Activated naive CD8-positive, alpha-beta T cell (primary cell): ENCODE measurements at regions not wholly inside any gene's neighbourhood (a gene's known extent, or its start where the extent isn't known, plus 50 kb on each side); places are given as distances from the start of the nearest gene placed in this dataset.
"Not testable (repeated sequence)": the region's sequence is repeated elsewhere in the genome, so short reads cannot be mapped to it uniquely, and the experiment has no call there.

Source experiments
- H3K27ac Mint-ChIP-seq: one replicate; pipeline ENCODE4 v1.8.0; 2021; ENCODE audit warnings: mixed read lengths
- H3K27me3 Mint-ChIP-seq: one replicate; pipeline ENCODE4 v1.8.0; 2021; ENCODE audit warnings: mixed read lengths
- H3K36me3 Mint-ChIP-seq: one replicate; pipeline ENCODE4 v1.8.0; 2021; ENCODE audit warnings: mixed read lengths
- H3K4me1 Mint-ChIP-seq: one replicate; pipeline ENCODE4 v1.8.0; 2021; ENCODE audit warnings: low read depth, mixed read lengths
- H3K4me3 Mint-ChIP-seq: one replicate; pipeline ENCODE4 v1.8.0; 2021; ENCODE audit warnings: mild to moderate bottlenecking, mixed read lengths
- H3K9me3 Mint-ChIP-seq: one replicate; pipeline ENCODE4 v1.8.0; 2021; ENCODE audit warnings: low read depth, mixed read lengths

GRCh38 chr20:17891131-17891530, 77.5 kb downstream of the SNX5 start:
- H3K27ac Mint-ChIP-seq, H3K9me3 Mint-ChIP-seq, H3K4me1 Mint-ChIP-seq, H3K4me3 Mint-ChIP-seq, H3K36me3 Mint-ChIP-seq: not testable (repeated sequence)
- peaks cover 23% of the 10 kb centered on the region for H3K27me3 Mint-ChIP-seq

- Mint-ChIP-seq H3K36me3 (peaks cover 2% of the 10 kb centered on the region), H3K27ac (no peak overlapping the region), H3K4me3 (no peak overlapping the region), H3K9me3 (peaks cover 8% of the 10 kb centered on the region), H3K27me3 (peaks cover 18% of the 10 kb centered on the region), H3K4me1 (peaks cover under 1% of the 10 kb centered on the region)
Measured at GRCh38 chr20:17890330-17890729, 78.3 kb downstream of the SNX5 start.

GRCh38 chr20:17889226-17889625, 79.4 kb downstream of the SNX5 start:
- Mint-ChIP-seq H3K4me1 (no peaks in the 10 kb centered on the region), H3K36me3 (peaks cover 2% of the 10 kb centered on the region), H3K27me3 (peaks cover 19% of the 10 kb centered on the region), H3K27ac (no peak overlapping the region), H3K4me3 (no peak overlapping the region), H3K9me3 (peaks cover 8% of the 10 kb centered on the region)

GRCh38 chr20:17888044-17888443, 80.5 kb downstream of the SNX5 start:
- H3K36me3 Mint-ChIP-seq: peaks cover 2% of the 10 kb centered on the region
- no peak overlapping the region for H3K27ac Mint-ChIP-seq
- H3K4me1 Mint-ChIP-seq: no peaks in the 10 kb centered on the region
- peaks cover 22% of the 10 kb centered on the region for H3K27me3 Mint-ChIP-seq
- peaks cover 8% of the 10 kb centered on the region for H3K9me3 Mint-ChIP-seq
- H3K4me3 Mint-ChIP-seq: no peak overlapping the region

- H3K4me1 Mint-ChIP-seq: no peaks in the 10 kb centered on the region
- peaks cover 18% of the 10 kb centered on the region for H3K27me3 Mint-ChIP-seq
- peaks cover 2% of the 10 kb centered on the region for H3K36me3 Mint-ChIP-seq
- H3K9me3 Mint-ChIP-seq: peaks cover 8% of the 10 kb centered on the region
- H3K27ac Mint-ChIP-seq: no peak overlapping the region
- H3K4me3 Mint-ChIP-seq: no peak overlapping the region
Measured at GRCh38 chr20:17887331-17888030, 81.1 kb downstream of the SNX5 start.

GRCh38 chr20:17885544-17885943, 83.0 kb downstream of the SNX5 start:
- no peak overlapping the region for H3K27ac Mint-ChIP-seq
- H3K9me3 Mint-ChIP-seq: peaks cover 8% of the 10 kb centered on the region
- peaks cover 2% of the 10 kb centered on the region for H3K36me3 Mint-ChIP-seq
- H3K4me3 Mint-ChIP-seq: no peak overlapping the region
- no peaks in the 10 kb centered on the region for H3K4me1 Mint-ChIP-seq
- peaks cover 12% of the 10 kb centered on the region for H3K27me3 Mint-ChIP-seq

- Mint-ChIP-seq H3K9me3 (peaks cover 4% of the 10 kb centered on the region), H3K4me1 (no peaks in the 10 kb centered on the region), H3K4me3 (no peak overlapping the region), H3K36me3 (peaks cover 2% of the 10 kb centered on the region), H3K27me3 (peaks cover 10% of the 10 kb centered on the region), H3K27ac (no peak overlapping the region)
Measured at GRCh38 chr20:17885076-17885475, 83.5 kb downstream of the SNX5 start.

- Mint-ChIP-seq H3K4me1 (no peaks in the 10 kb centered on the region), H3K27ac (no peak overlapping the region), H3K4me3 (no peak overlapping the region), H3K36me3 (peaks cover 1% of the 10 kb centered on the region), H3K9me3 (peaks cover 2% of the 10 kb centered on the region), H3K27me3 (peaks cover 10% of the 10 kb centered on the region)
Measured at GRCh38 chr20:17884307-17885003, 84.1 kb downstream of the SNX5 start.

GRCh38 chr20:17883592-17884306, 84.8 kb downstream of the SNX5 start:
- Mint-ChIP-seq H3K4me3 (no peak overlapping the region), H3K36me3 (no peaks in the 10 kb centered on the region), H3K27ac (no peak overlapping the region), H3K27me3 (peaks cover 7% of the 10 kb centered on the region), H3K9me3 (no peaks in the 10 kb centered on the region), H3K4me1 (peaks cover 5% of the 10 kb centered on the region)

- Mint-ChIP-seq H3K27ac (no peak overlapping the region), H3K4me1 (peaks cover 10% of the 10 kb centered on the region), H3K36me3 (no peaks in the 10 kb centered on the region), H3K9me3 (no peaks in the 10 kb centered on the region), H3K27me3 (peaks cover 5% of the 10 kb centered on the region), H3K4me3 (no peak overlapping the region)
Measured at GRCh38 chr20:17882834-17883591, 85.6 kb downstream of the SNX5 start.

GRCh38 chr20:17882065-17882833, 86.3 kb downstream of the SNX5 start:
- no peak overlapping the region for H3K27ac Mint-ChIP-seq
- peaks cover 5% of the 10 kb centered on the region for H3K27me3 Mint-ChIP-seq
- H3K9me3 Mint-ChIP-seq: no peaks in the 10 kb centered on the region
- no peak overlapping the region for H3K4me3 Mint-ChIP-seq
- peaks cover 10% of the 10 kb centered on the region for H3K4me1 Mint-ChIP-seq
- H3K36me3 Mint-ChIP-seq: no peaks in the 10 kb centered on the region

GRCh38 chr20:17881741-17882064, 86.9 kb downstream of the SNX5 start:
- Mint-ChIP-seq H3K4me3 (no peak overlapping the region), H3K4me1 (peaks cover 10% of the 10 kb centered on the region), H3K36me3 (no peaks in the 10 kb centered on the region), H3K9me3 (no peaks in the 10 kb centered on the region), H3K27me3 (peaks cover 5% of the 10 kb centered on the region), H3K27ac (no peak overlapping the region)

GRCh38 chr20:17878912-17879602, 89.5 kb downstream of the SNX5 start:
- Mint-ChIP-seq H3K4me3 (no peak overlapping the region), H3K27ac (no peak overlapping the region), H3K9me3 (no peaks in the 10 kb centered on the region), H3K4me1 (peaks cover 10% of the 10 kb centered on the region), H3K27me3 (peaks cover 2% of the 10 kb centered on the region), H3K36me3 (no peaks in the 10 kb centered on the region)
